Colonic mucosa (tissue), 4 donors: ENCODE measurements at regions not wholly inside any gene's neighbourhood (a gene's known extent, or its start where the extent isn't known, plus 50 kb on each side); places are given as distances from the start of the nearest gene placed in this dataset.
"Not testable (repeated sequence)": the region's sequence is repeated elsewhere in the genome, so short reads cannot be mapped to it uniquely, and the experiment has no call there.

Source experiments
- DNase-seq: peaks from one replicate; pipeline ENCODE4 v3.0.0-alpha.2; 2020
- H3K27ac ChIP-seq: fragments of 200-600 bp; one replicate; pipeline ENCODE4 v1.8.0; 2021
- H3K27me3 ChIP-seq: fragments of 200-600 bp; one replicate; pipeline ENCODE4 v1.8.0; 2021
- H3K36me3 ChIP-seq: fragments of 200-600 bp; one replicate; pipeline ENCODE4 v1.8.0; 2021
- H3K4me1 ChIP-seq: fragments of 200-600 bp; one replicate; pipeline ENCODE4 v1.8.0; 2021; ENCODE audit warnings: mild to moderate bottlenecking
- H3K4me3 ChIP-seq: fragments of 200-600 bp; one replicate; pipeline ENCODE4 v1.8.0; 2021
- H3K9ac ChIP-seq, 2 donors: one replicate each; pipeline ENCODE4 v1.7.0; 2013; ENCODE audit warnings: control low read depth in 2 of 2, low read depth in 2 of 2, low read length in 2 of 2
- H3K9me3 ChIP-seq: fragments of 200-600 bp; one replicate; pipeline ENCODE4 v1.8.0; 2021
- CTCF ChIP-seq: fragments of 200-600 bp; IDR thresholded peaks from one replicate; pipeline ENCODE4 v1.8.0; 2022; ENCODE audit warnings: antibody characterized with exemption, mild to moderate bottlenecking
- intact Hi-C: fragments of 100-400 bp; cut with DNase I; formaldehyde crosslinking; loops from one replicate; pipeline ENCODE4 v1.14.1; 2022
- donor health status: healthy.
- donor health status: DM: no; HTN: no; CAD: no.
- donor health status: DM: no; HTN: no; CAD: no.

GRCh38 chr2:180778291-180778690 lies 202.1 kb upstream of the UBE2E3 start:
- H3K27ac ChIP-seq, result no peak overlapping the region
- no peaks in the 10 kb centered on the region for H3K9me3 ChIP-seq
- no peak overlapping the region for H3K9ac ChIP-seq
- no peak for TF ChIP-seq CTCF
- H3K36me3 ChIP-seq, result no peaks in the 10 kb centered on the region
- intact Hi-C loops, result no loop called here
- H3K4me1 ChIP-seq, result no peaks in the 10 kb centered on the region
- H3K4me3 ChIP-seq, result no peak overlapping the region
- H3K27me3 ChIP-seq, result no peaks in the 10 kb centered on the region
- no peak for DNase-seq

GRCh38 chr2:180776921-180777320 lies 203.5 kb upstream of the UBE2E3 start:
- Histone ChIP-seq H3K27ac (no peak overlapping the region), H3K4me3 (no peak overlapping the region), H3K9ac (no peak overlapping the region), H3K27me3 (no peaks in the 10 kb centered on the region), H3K4me1 (no peaks in the 10 kb centered on the region), H3K36me3 (no peaks in the 10 kb centered on the region), H3K9me3 (no peaks in the 10 kb centered on the region)
- no peak for TF ChIP-seq CTCF
- DNase-seq, result no peak
- intact Hi-C loops, result no loop called here

- Histone ChIP-seq H3K4me3 (no peak overlapping the region), H3K4me1 (no peaks in the 10 kb centered on the region), H3K27me3 (no peaks in the 10 kb centered on the region), H3K36me3 (no peaks in the 10 kb centered on the region), H3K9me3 (no peaks in the 10 kb centered on the region), H3K9ac (no peak overlapping the region), H3K27ac (no peak overlapping the region)
- intact Hi-C loops, result no loop called here
- no peak for TF ChIP-seq CTCF
- no peak for DNase-seq
These were observed 204.7 kb upstream of the UBE2E3 start for GRCh38 chr2:180775711-180776110.

- H3K36me3 ChIP-seq, intact Hi-C loops, H3K27ac ChIP-seq, H3K4me1 ChIP-seq, H3K9ac ChIP-seq, H3K27me3 ChIP-seq, H3K4me3 ChIP-seq, H3K9me3 ChIP-seq, DNase-seq: not testable (repeated sequence)
These were observed 215.1 kb upstream of the UBE2E3 start for GRCh38 chr2:180765316-180765715.

GRCh38 chr2:180763263-180763989 lies 217.0 kb upstream of the UBE2E3 start:
- no peak overlapping the region for H3K9ac ChIP-seq
- H3K27me3 ChIP-seq, result no peaks in the 10 kb centered on the region
- no peak for DNase-seq
- TF ChIP-seq CTCF, result no peak
- no peak overlapping the region for H3K4me3 ChIP-seq
- no peaks in the 10 kb centered on the region for H3K4me1 ChIP-seq
- H3K9me3 ChIP-seq, result no peaks in the 10 kb centered on the region
- no peak overlapping the region for H3K27ac ChIP-seq
- intact Hi-C loops, result no loop called here
- no peaks in the 10 kb centered on the region for H3K36me3 ChIP-seq

- no peaks in the 10 kb centered on the region for H3K27me3 ChIP-seq
- no peak for TF ChIP-seq CTCF
- no peak overlapping the region for H3K9ac ChIP-seq
- no peak overlapping the region for H3K27ac ChIP-seq
- no peaks in the 10 kb centered on the region for H3K4me1 ChIP-seq
- no peak for DNase-seq
- H3K9me3 ChIP-seq, result no peaks in the 10 kb centered on the region
- H3K36me3 ChIP-seq, result no peaks in the 10 kb centered on the region
- intact Hi-C loops, result no loop called here
- H3K4me3 ChIP-seq, result no peak overlapping the region
These were observed 219.2 kb upstream of the UBE2E3 start for GRCh38 chr2:180761224-180761623.
